K562 (cell line): ENCODE measurements at regions not wholly inside any gene's neighbourhood (a gene's known extent, or its start where the extent isn't known, plus 50 kb on each side); places are given as distances from the start of the nearest gene placed in this dataset.
A peak's percentile ranks its signal among the peaks of the same experiment; 100 is the strongest.

Experiments used
- ATAC-seq: fragments of 200-7000 bp; cut with Tn5 transposase; 3 replicates; pipeline ENCODE4 v1.9.1; 2020; ENCODE audit warnings: moderate library complexity
- BruUV-seq: library from RNA; stranded (reverse); fragments of 400-500 nt; replicated peaks from 2 replicates; lab custom pipeline; 2021; lab: Mats Ljungman, UMichigan
- CTCF ChIA-PET: fragments of 300-600 bp; formaldehyde crosslinking; extraction: SDS; loops from one replicate; lab custom pipeline; 2021; ENCODE audit warnings: low intra/inter-chr PET ratio; lab: Yijun Ruan, JAX
- POLR2A ChIA-PET: fragments of 300-600, 350-650 bp; sonication (Branson Sonifier 250); formaldehyde crosslinking; extraction: SDS; loops from one replicate; lab custom pipeline; 2021; ENCODE audit warnings: antibody characterized with exemption, inconsistent platforms; lab: Yijun Ruan, JAX
- DNase-seq, 4 experiments: peaks; one replicate each; pipeline versions ENCODE4 v3.0.0 to v3.0.0-alpha.2; 2011 to 2018; ENCODE audit warnings: low spot score in 3 of 4, mixed read lengths in 3 of 4; ENCODE audit errors: extremely low read depth in 1 of 4
- FAIRE-seq: peaks from 2 replicates; lab custom pipeline; 2011; peaks lifted over from hg19 to GRCh38; lab: Jason Lieb, UNC
- H2AFZ ChIP-seq: 2 replicates; pipeline ENCODE4 v1.6.0; 2011; ENCODE audit warnings: low read depth, low read length, control low read depth, inconsistent platforms
- H3K27ac ChIP-seq: fragments of 200-600 bp; 3 replicates; pipeline ENCODE4 v1.8.0; 2011; ENCODE audit warnings: low read depth, mild to moderate bottlenecking, control low read depth, inconsistent platforms, low read length, moderate library complexity, mixed read lengths; ENCODE audit errors: extremely low read depth
- H3K27me3 ChIP-seq, 2 experiments: fragments of 300-600 bp in 1 of 2; 2 replicates in 1 of 2; 3 replicates in 1 of 2; pipeline versions ENCODE4 v1.6.0 to v1.8.0; 2011; ENCODE audit warnings: inconsistent platforms in 2 of 2, low read length in 2 of 2, mild to moderate bottlenecking in 1 of 2, mixed read lengths in 1 of 2, moderate library complexity in 1 of 2; ENCODE audit not compliant: control insufficient read depth in 2 of 2, insufficient read depth in 2 of 2
- H3K36me3 ChIP-seq: fragments of 300-600 bp; 3 replicates; pipeline ENCODE4 v1.8.0; 2011; ENCODE audit warnings: mild to moderate bottlenecking, low read length, inconsistent platforms; ENCODE audit not compliant: control insufficient read depth, insufficient read depth
- H3K4me1 ChIP-seq, 2 experiments: fragments of 200-600 bp in 1 of 2; replicated peaks in 1 of 2; 2 replicates in 1 of 2; 3 replicates in 1 of 2; pipeline versions ENCODE4 v1.5.1 to v1.8.0; 2011; ENCODE audit warnings: inconsistent platforms in 2 of 2, low read length in 2 of 2, mild to moderate bottlenecking in 1 of 2, mixed read lengths in 1 of 2, moderate library complexity in 1 of 2; ENCODE audit not compliant: control insufficient read depth in 2 of 2, insufficient read depth in 2 of 2
- H3K4me2 ChIP-seq: 2 replicates; pipeline ENCODE4 v1.6.1; 2011; ENCODE audit warnings: low read length, control low read depth, inconsistent platforms, mixed read lengths; ENCODE audit not compliant: insufficient read depth
- H3K4me3 ChIP-seq: fragments of 200-600 bp; sonication (generic), shearing (Covaris generic); 2 replicates; pipeline ENCODE4 v1.5.1; 2016; ENCODE audit warnings: control low read depth, inconsistent platforms
- H3K79me2 ChIP-seq: fragments of 200-600 bp; 3 replicates; pipeline ENCODE4 v1.8.0; 2011; ENCODE audit warnings: low read length, inconsistent platforms; ENCODE audit not compliant: control insufficient read depth, insufficient read depth
- H3K9ac ChIP-seq, 2 experiments: 2 replicates each; pipeline versions ENCODE4 v1.6.0 to v1.6.1; 2011; ENCODE audit warnings: low read depth in 2 of 2, low read length in 2 of 2, control low read depth in 1 of 2, inconsistent platforms in 1 of 2, mild to moderate bottlenecking in 1 of 2, mixed read lengths in 1 of 2; ENCODE audit not compliant: insufficient read depth in 1 of 2
- H3K9me1 ChIP-seq: one replicate; pipeline ENCODE4 v1.6.0; 2011; ENCODE audit warnings: inconsistent platforms, mild to moderate bottlenecking, low read length, moderate library complexity; ENCODE audit not compliant: control insufficient read depth, insufficient read depth
- H3K9me3 ChIP-seq: replicated peaks from 2 replicates; pipeline ENCODE4 v1.5.1; 2011; ENCODE audit warnings: low read depth, low read length, inconsistent platforms; ENCODE audit not compliant: control insufficient read depth, insufficient read depth
- H4K20me1 ChIP-seq: replicated peaks from 2 replicates; pipeline ENCODE4 v1.6.1; 2011; ENCODE audit warnings: low read length, inconsistent platforms, mixed read lengths; ENCODE audit not compliant: control insufficient read depth, insufficient read depth
- ATF3 ChIP-seq, 2 experiments: fragments of 450-650 bp in 1 of 2; sonication (generic) in 1 of 2; formaldehyde crosslinking in 1 of 2; IDR thresholded peaks in 1 of 2; conservative IDR thresholded peaks in 1 of 2; 2 replicates each; pipeline versions ENCODE4 v1.6.1 to v1.8.1; 2016 to 2023; ENCODE audit warnings: mild to moderate bottlenecking in 2 of 2, moderate library complexity in 2 of 2, inconsistent platforms in 1 of 2, missing genetic modification reagents in 1 of 2
- CBFA2T3 ChIP-seq: fragments of 450-650 bp; IDR thresholded peaks from 2 replicates; pipeline ENCODE4 v1.6.1; 2017
- JUND ChIP-seq, 2 experiments: IDR thresholded peaks; 2 replicates in 1 of 2; 3 replicates in 1 of 2; pipeline ENCODE4 v1.6.1; 2011; ENCODE audit warnings: borderline replicate concordance in 2 of 2, low read depth in 2 of 2, low read length in 2 of 2, improper control_type of control experiment in 1 of 2, missing biosample characterization in 1 of 2, missing genetic modification characterization in 1 of 2, missing genetic modification reagents in 1 of 2
- RBM25 ChIP-seq: fragments of 200-400 bp; formaldehyde crosslinking; IDR thresholded peaks from 2 replicates; pipeline ENCODE4 v1.6.1; 2018; ENCODE audit warnings: low read length, low read depth, moderate library complexity; ENCODE audit not compliant: severe bottlenecking
- SMAD1 ChIP-seq: fragments of 150-350 bp; IDR thresholded peaks from 2 replicates; pipeline ENCODE4 v1.6.1; 2014; ENCODE audit warnings: low read length, low read depth; ENCODE audit not compliant: partially characterized antibody
- TFE3 ChIP-seq: fragments of 450-650 bp; formaldehyde crosslinking; IDR thresholded peaks from 2 replicates; pipeline ENCODE4 v1.4.0; 2020; ENCODE audit warnings: mild to moderate bottlenecking, mixed read lengths
- ZNF444 ChIP-seq: fragments of 250-450 bp; sonication (Bioruptor Pico); IDR thresholded peaks from 2 replicates; pipeline ENCODE4 v1.4.0; 2020; ENCODE audit warnings: mild to moderate bottlenecking, moderate library complexity
- WGBS: fragments of 100-300 bp; shearing (Covaris generic); methylation state at CpG from one replicate; pipeline ENCODE4 v1.1.6; 2016; ENCODE audit warnings: low coverage, mixed read lengths; ENCODE audit not compliant: insufficient coverage; ENCODE audit errors: missing lambda C conversion rate; 5-methylcytosine and 5-hydroxymethylcytosine counted together
- in situ Hi-C: fragments of 300-500 bp; cut with MboI; formaldehyde crosslinking; loops from 4 replicates; pipeline ENCODE4 v1.15.0; 2018; ENCODE audit warnings: inconsistent platforms, mixed read lengths
- intact Hi-C: fragments of 100-400 bp; cut with micrococcal nuclease; formaldehyde crosslinking; loops from 2 replicates; pipeline ENCODE4 v1.14.2; 2022

- no peak for TF ChIP-seq ZNF444 (CRISPR knock-in tag)
- TF ChIP-seq ATF3 (IDR thresholded peaks at IDR 0.05) = peak; percentile 26; the same call in 1 of the 2 replicates
- TF ChIP-seq ATF3 (CRISPR knock-in tag; conservative IDR thresholded peaks at IDR 0.05) = no peak
- TF ChIP-seq JUND (IDR thresholded peaks at IDR 0.05; ENCODE audit: borderline replicate concordance, low read depth, low read length) = no peak
- 0 out of 3 replicates have a peak, but pooled peaks have one; percentile 12 for TF ChIP-seq JUND (tag; IDR thresholded peaks at IDR 0.05; ENCODE audit: borderline replicate concordance, low read depth, low read length)
- TF ChIP-seq SMAD1 = no peak
- no peak for TF ChIP-seq RBM25
- no peak for TF ChIP-seq TFE3 (CRISPR knock-in tag)
- no peak for TF ChIP-seq CBFA2T3
- in situ Hi-C loops (no loop called here), intact Hi-C loops (no loop called here)
- Histone ChIP-seq H3K36me3 (no peaks in the 10 kb centered on the region), H3K4me1 (no peaks in the 10 kb centered on the region), H3K4me2 (no peak overlapping the region), H3K27ac (no peak overlapping the region), H3K79me2 (no peaks in the 10 kb centered on the region), H3K9ac (no peak overlapping the region), H3K27me3 (peaks cover 6 to 15% of the 10 kb centered on the region in 2 experiments; a peak in 3 of 5 replicates), H3K9me1 (peaks cover 4% of the 10 kb centered on the region), H3K4me3 (no peak overlapping the region), H4K20me1 (no peaks in the 10 kb centered on the region), H2AFZ (no peak overlapping the region), H3K9me3 (no peaks in the 10 kb centered on the region)
- FAIRE-seq = no peak
- 0% methylated on average over 2 of the region's 2 CpGs for WGBS
- no TSS peak for BruUV-seq
- CTCF ChIA-PET = no interaction called here
- POLR2A ChIA-PET = interaction anchor here (0.6 to 1.0 kb wide), 4 partner anchors 14 to 111 kb away, joined by 3 read pairs; no protein-coding TSS in a partner anchor
- no peak for ATAC-seq
- DNase-seq = no peak
Observed at GRCh38 chr21:32946654-32947053, 79.1 kb upstream of the OLIG2 start.
